ENCODE measurements at regions not wholly inside any gene's neighbourhood (a gene's known extent, or its start where the extent isn't known, plus 50 kb on each side); places are given as distances from the start of the nearest gene placed in this dataset.

GRCh38 chr5:43852279-43852678 is 249.3 kb downstream of the NNT start:
- TF ChIP-seq YY1 (IDR thresholded peaks at IDR 0.05; ENCODE audit: insufficient read depth, insufficient read length) = no peak
- TF ChIP-seq ZNF274 (IDR thresholded peaks at IDR 0.05; ENCODE audit: low read depth, low read length) = no peak
- TF ChIP-seq SUZ12 (IDR thresholded peaks at IDR 0.05; ENCODE audit: extremely low read depth, insufficient read depth, insufficient read length) = no peak

All from NT2/D1 (cell line).